Neural cell (in vitro differentiated cells): ENCODE measurements at regions not wholly inside any gene's neighbourhood (a gene's known extent, or its start where the extent isn't known, plus 50 kb on each side); places are given as distances from the start of the nearest gene placed in this dataset.

ENCODE experiments used
- H2AFZ ChIP-seq: fragments of 200-600, 300-800 bp; sonication (generic), shearing (Covaris generic); 2 replicates; pipeline ENCODE4 v1.6.0; 2014; ENCODE audit warnings: low read depth, mild to moderate bottlenecking, antibody characterized with exemption, low read length, moderate library complexity
- H3F3A ChIP-seq: fragments of 200-600 bp; shearing (Covaris generic); 2 replicates; pipeline ENCODE4 v1.6.1; 2016; ENCODE audit warnings: mild to moderate bottlenecking, moderate library complexity, mixed read lengths, antibody characterized with exemption, low read length; ENCODE audit not compliant: insufficient read depth, poor library complexity, severe bottlenecking
- H3K27ac ChIP-seq: fragments of 200-600, 300-800 bp; sonication (generic), shearing (Covaris generic); 2 replicates; pipeline ENCODE4 v1.5.1; 2014; ENCODE audit warnings: mild to moderate bottlenecking, low read length, moderate library complexity
- H3K27me3 ChIP-seq: fragments of 300-800, 200-600 bp; sonication (generic), shearing (Covaris generic); 2 replicates; pipeline ENCODE4 v1.6.0; 2014; ENCODE audit warnings: mild to moderate bottlenecking, low read depth, low read length, moderate library complexity; ENCODE audit not compliant: insufficient read depth
- H3K36me3 ChIP-seq: fragments of 300-800, 200-600 bp; sonication (generic), shearing (Covaris generic); 2 replicates; pipeline ENCODE4 v1.5.1; 2014; ENCODE audit warnings: mild to moderate bottlenecking, antibody characterized with exemption, low read length, moderate library complexity; ENCODE audit not compliant: insufficient read depth
- H3K4me2 ChIP-seq: fragments of 300-800, 200-600 bp; sonication (generic), shearing (Covaris generic); 2 replicates; pipeline ENCODE4 v1.6.0; 2014; ENCODE audit warnings: mild to moderate bottlenecking, low read length
- H3K4me3 ChIP-seq: fragments of 300-800, 200-600 bp; sonication (generic), shearing (Covaris generic); 2 replicates; pipeline ENCODE4 v1.5.1; 2014; ENCODE audit warnings: mild to moderate bottlenecking, low read length, moderate library complexity
- H3K79me2 ChIP-seq: fragments of 200-600 bp; shearing (Covaris generic); replicated peaks from 2 replicates; pipeline ENCODE4 v1.6.0; 2014; ENCODE audit warnings: mild to moderate bottlenecking, low read length, moderate library complexity; ENCODE audit not compliant: insufficient read depth
- H3K9ac ChIP-seq: fragments of 300-800, 200-600 bp; sonication (generic), shearing (Covaris generic); 2 replicates; pipeline ENCODE4 v1.6.1; 2016; ENCODE audit warnings: mild to moderate bottlenecking, low read length, mixed read lengths
- H3K9me2 ChIP-seq: fragments of 200-600 bp; shearing (Covaris generic); 2 replicates; pipeline ENCODE4 v1.6.1; 2016; ENCODE audit warnings: mild to moderate bottlenecking, low read length, mixed read lengths; ENCODE audit not compliant: insufficient read depth
- H3K9me3 ChIP-seq: fragments of 200-600, 300-800 bp; sonication (generic), shearing (Covaris generic); 2 replicates; pipeline ENCODE4 v1.6.1; 2016; ENCODE audit warnings: mild to moderate bottlenecking, mixed run types, low read length, moderate library complexity, mixed read lengths
- H4K20me1 ChIP-seq: fragments of 200-600 bp; shearing (Covaris generic); 2 replicates; pipeline ENCODE4 v1.6.1; 2016; ENCODE audit warnings: mild to moderate bottlenecking, mixed run types; ENCODE audit not compliant: insufficient read depth
- CTCF ChIP-seq: fragments of 450-650 bp; IDR thresholded peaks from 2 replicates; pipeline ENCODE4 v1.5.1; 2014; ENCODE audit warnings: antibody characterized with exemption, mild to moderate bottlenecking, moderate library complexity; ENCODE audit not compliant: poor library complexity, severe bottlenecking
- EP300 ChIP-seq: fragments of 450-650 bp; conservative IDR thresholded peaks from 2 replicates; pipeline ENCODE4 v1.6.1; 2014; ENCODE audit warnings: antibody characterized with exemption, mild to moderate bottlenecking, moderate library complexity; ENCODE audit not compliant: poor library complexity, severe bottlenecking
- EZH2 ChIP-seq: fragments of 200-600, 300-800 bp; shearing (Covaris generic), sonication (generic); IDR thresholded peaks from 2 replicates; pipeline ENCODE4 v1.6.1; 2014; ENCODE audit warnings: antibody characterized with exemption, low read length, borderline replicate concordance, mild to moderate bottlenecking; ENCODE audit not compliant: insufficient read depth, poor library complexity, severe bottlenecking
- MXI1 ChIP-seq: fragments of 450-650 bp; conservative IDR thresholded peaks from 2 replicates; pipeline ENCODE4 v1.6.1; 2014; ENCODE audit warnings: antibody characterized with exemption, mild to moderate bottlenecking; ENCODE audit not compliant: poor library complexity, severe bottlenecking
- POLR2AphosphoS5 ChIP-seq: IDR thresholded peaks from 2 replicates; pipeline ENCODE4 v1.6.1; 2012
- RAD21 ChIP-seq: fragments of 450-650 bp; conservative IDR thresholded peaks from 2 replicates; pipeline ENCODE4 v1.6.1; 2014; ENCODE audit warnings: antibody characterized with exemption, mild to moderate bottlenecking, moderate library complexity
- REST ChIP-seq: IDR thresholded peaks from 2 replicates; pipeline ENCODE4 v1.6.1; 2012; ENCODE audit warnings: borderline replicate concordance
- SMC3 ChIP-seq: fragments of 450-650 bp; conservative IDR thresholded peaks from 2 replicates; pipeline ENCODE4 v1.6.1; 2014; ENCODE audit warnings: antibody characterized with exemption, mild to moderate bottlenecking, moderate library complexity; ENCODE audit not compliant: poor library complexity
- TAF1 ChIP-seq: IDR thresholded peaks from 2 replicates; pipeline ENCODE4 v1.6.1; 2012; ENCODE audit warnings: low read depth

- Histone ChIP-seq H4K20me1 (no peaks in the 10 kb centered on the region), H3K9ac (no peak overlapping the region), H2AFZ (no peak overlapping the region), H3K79me2 (no peaks in the 10 kb centered on the region), H3K27ac (no peak overlapping the region), H3K9me3 (no peaks in the 10 kb centered on the region), H3K4me2 (no peak overlapping the region), H3K27me3 (no peaks in the 10 kb centered on the region), H3K9me2 (no peaks in the 10 kb centered on the region), H3K4me3 (no peak overlapping the region), H3F3A (peaks cover 6% of the 10 kb centered on the region), H3K36me3 (no peaks in the 10 kb centered on the region)
- TF ChIP-seq RAD21 = no peak
- no peak for TF ChIP-seq CTCF
- no peak for TF ChIP-seq MXI1
- no peak for TF ChIP-seq SMC3
- TF ChIP-seq POLR2AphosphoS5 = no peak
- no peak for TF ChIP-seq EZH2
- TF ChIP-seq REST = no peak
- TF ChIP-seq TAF1 = no peak
- no peak for TF ChIP-seq EP300
These were observed 201.8 kb upstream of the ZC3H12A start for GRCh38 chr1:37272626-37273025.

- no peaks in the 10 kb centered on the region for H3K9me3 ChIP-seq
- no peak overlapping the region for H2AFZ ChIP-seq
- no peaks in the 10 kb centered on the region for H3K36me3 ChIP-seq
- peaks cover 6% of the 10 kb centered on the region for H3F3A ChIP-seq
- peaks cover 3% of the 10 kb centered on the region for H3K27me3 ChIP-seq
- no peaks in the 10 kb centered on the region for H4K20me1 ChIP-seq
- H3K4me3 ChIP-seq = no peak overlapping the region
- TF ChIP-seq EZH2 (no peak), REST (no peak), TAF1 (no peak), MXI1 (no peak), CTCF (no peak), RAD21 (no peak), SMC3 (no peak), EP300 (no peak), POLR2AphosphoS5 (no peak)
- no peak overlapping the region for H3K9ac ChIP-seq
- H3K27ac ChIP-seq = no peak overlapping the region
- H3K9me2 ChIP-seq = no peaks in the 10 kb centered on the region
- H3K79me2 ChIP-seq = no peaks in the 10 kb centered on the region
- no peak overlapping the region for H3K4me2 ChIP-seq
These were observed 199.9 kb upstream of the ZC3H12A start for GRCh38 chr1:37274486-37274885.
